Spleen (tissue), 11 donors: ENCODE measurements at regions not wholly inside any gene's neighbourhood (a gene's known extent, or its start where the extent isn't known, plus 50 kb on each side); places are given as distances from the start of the nearest gene placed in this dataset.

Experiments
- DNase-seq: peaks from one replicate; pipeline ENCODE4 v3.0.0-alpha.2; 2020
- H3K27ac ChIP-seq, 8 donors: fragments of 200-600 bp; sonication (generic) in 7 of 8; 1 replicate in 4 of 8; 2 replicates in 4 of 8; pipeline versions ENCODE4 v1.5.0 to v1.8.0; 2016 to 2021; ENCODE audit warnings: inconsistent platforms in 4 of 8, mild to moderate bottlenecking in 4 of 8, moderate library complexity in 1 of 8
- H3K27me3 ChIP-seq, 7 donors: fragments of 200-600 bp; sonication (generic) in 6 of 7; replicated peaks in 1 of 7; 1 replicate in 4 of 7; 2 replicates in 3 of 7; pipeline versions ENCODE4 v1.5.0 to v1.8.0; 2016 to 2021; ENCODE audit warnings: inconsistent platforms in 3 of 7, mild to moderate bottlenecking in 1 of 7
- H3K36me3 ChIP-seq, 6 donors: fragments of 200-600 bp; sonication (generic) in 5 of 6; 1 replicate in 4 of 6; 2 replicates in 2 of 6; pipeline versions ENCODE4 v1.5.0 to v1.8.0; 2016 to 2021; ENCODE audit warnings: inconsistent platforms in 2 of 6
- H3K4me1 ChIP-seq, 6 donors: fragments of 200-600 bp; sonication (generic) in 5 of 6; 1 replicate in 3 of 6; 2 replicates in 3 of 6; pipeline versions ENCODE4 v1.5.0 to v1.8.0; 2016 to 2021; ENCODE audit warnings: inconsistent platforms in 3 of 6
- H3K4me3 ChIP-seq, 8 donors: fragments of 200-600 bp; sonication (generic) in 7 of 8; 1 replicate in 4 of 8; 2 replicates in 4 of 8; pipeline versions ENCODE4 v1.5.0 to v1.8.0; 2016 to 2021; ENCODE audit warnings: inconsistent platforms in 4 of 8, mild to moderate bottlenecking in 4 of 8, moderate library complexity in 2 of 8
- H3K9me3 ChIP-seq, 8 donors: fragments of 200-600 bp; sonication (generic) in 7 of 8; 1 replicate in 4 of 8; 2 replicates in 4 of 8; pipeline versions ENCODE4 v1.5.0 to v1.8.0; 2016 to 2021; ENCODE audit warnings: inconsistent platforms in 4 of 8
- POLR2A ChIP-seq, 3 donors: fragments of 450-650 bp; IDR thresholded peaks; one replicate each; pipeline ENCODE4 v1.5.1; 2017; ENCODE audit warnings: antibody characterized with exemption in 3 of 3, mild to moderate bottlenecking in 1 of 3
- POLR2AphosphoS5 ChIP-seq, 3 donors: sonication (generic); formaldehyde crosslinking; IDR thresholded peaks; one replicate each; pipeline ENCODE4 v1.5.1; 2017; ENCODE audit warnings: antibody characterized with exemption in 3 of 3
- WGBS, 5 donors: extraction: QIAGEN DNeasy Blood & Tissue Kit in 3 of 5; methylation state at CpG; one replicate each; pipeline versions ENCODE4 v1.1.5 to v1.1.7; 2013 to 2018; 5-methylcytosine and 5-hydroxymethylcytosine counted together
- intact Hi-C: fragments of 100-400 bp; cut with DNase I; formaldehyde crosslinking; loops from one replicate; pipeline ENCODE4 v1.15.0; 2023; ENCODE audit warnings: low total_unique reads
- TF ChIP-seq, protein P1 (sequence below), 11 experiments: fragments of 200-600 bp in 7 of 11; fragments of 450-650 bp in 4 of 11; sonication (generic) in 4 of 11; IDR thresholded peaks in 8 of 11; conservative IDR thresholded peaks in 3 of 11; 1 replicate in 7 of 11; 2 replicates in 4 of 11; pipeline versions ENCODE4 v1.4.0 to v1.8.0; 2016 to 2021; ENCODE audit warnings: antibody characterized with exemption in 11 of 11, inconsistent platforms in 4 of 11, mild to moderate bottlenecking in 1 of 11
- donor health status: healthy with polysubstance abuse.
- donor health status: DM: no; HTN: no; CAD: no; lungs with moderate emphysema.
- donor health status: DM: no; HTN: no; CAD: no.
- donor health status: Bipolar disorder and iron deficiency.
- donor health status: healthy.
- donor health status: DM: no; HTN: no; CAD: no.
- donor health status: DM: yes; HTN: yes; CAD: no.

DNA sequence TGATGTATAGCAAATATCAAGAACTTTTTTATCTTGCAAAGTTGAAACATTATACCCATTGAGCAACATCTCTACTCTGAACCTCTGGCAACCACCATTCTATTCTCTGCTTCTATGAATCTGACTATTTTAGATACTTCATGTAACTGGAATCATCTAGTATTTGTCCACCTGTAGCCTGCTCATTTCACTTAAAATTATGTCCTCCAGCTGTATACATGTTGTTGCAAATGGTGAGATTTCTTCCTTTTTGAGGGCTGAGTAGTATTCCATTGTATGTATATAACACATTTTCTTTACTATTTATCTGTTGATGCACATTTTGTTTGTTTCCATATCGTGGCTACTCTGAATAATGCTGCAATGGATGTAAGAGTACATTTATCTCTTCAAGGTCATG is 476.3 kb upstream of the LRRC4C start:
- DNase-seq = no peak
- H3K27me3 ChIP-seq = no peaks in the 10 kb centered on the region
- TF ChIP-seq POLR2A (IDR thresholded peaks at IDR 0.05) (no peak), POLR2AphosphoS5 (IDR thresholded peaks at IDR 0.05) (no peak)
- TF ChIP-seq, protein P1, sequence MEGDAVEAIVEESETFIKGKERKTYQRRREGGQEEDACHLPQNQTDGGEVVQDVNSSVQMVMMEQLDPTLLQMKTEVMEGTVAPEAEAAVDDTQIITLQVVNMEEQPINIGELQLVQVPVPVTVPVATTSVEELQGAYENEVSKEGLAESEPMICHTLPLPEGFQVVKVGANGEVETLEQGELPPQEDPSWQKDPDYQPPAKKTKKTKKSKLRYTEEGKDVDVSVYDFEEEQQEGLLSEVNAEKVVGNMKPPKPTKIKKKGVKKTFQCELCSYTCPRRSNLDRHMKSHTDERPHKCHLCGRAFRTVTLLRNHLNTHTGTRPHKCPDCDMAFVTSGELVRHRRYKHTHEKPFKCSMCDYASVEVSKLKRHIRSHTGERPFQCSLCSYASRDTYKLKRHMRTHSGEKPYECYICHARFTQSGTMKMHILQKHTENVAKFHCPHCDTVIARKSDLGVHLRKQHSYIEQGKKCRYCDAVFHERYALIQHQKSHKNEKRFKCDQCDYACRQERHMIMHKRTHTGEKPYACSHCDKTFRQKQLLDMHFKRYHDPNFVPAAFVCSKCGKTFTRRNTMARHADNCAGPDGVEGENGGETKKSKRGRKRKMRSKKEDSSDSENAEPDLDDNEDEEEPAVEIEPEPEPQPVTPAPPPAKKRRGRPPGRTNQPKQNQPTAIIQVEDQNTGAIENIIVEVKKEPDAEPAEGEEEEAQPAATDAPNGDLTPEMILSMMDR (IDR thresholded peaks at IDR 0.05 in 8 of 11, conservative IDR thresholded peaks at IDR 0.05 in 3 of 11) = no peak

GRCh38 chr11:41943656-41944055 is 484.2 kb upstream of the LRRC4C start:
- DNase-seq = no peak
- WGBS, 5 donors = 33 to 53% (median 45%) methylated on average over 3 of the region's 3 CpGs

More for the DNA sequence above, 476.3 kb upstream of the LRRC4C start:
- Histone ChIP-seq H3K4me1 (no peaks in the 10 kb centered on the region), H3K4me3 (no peak overlapping the region), H3K36me3 (no peaks in the 10 kb centered on the region), H3K27ac (no peak overlapping the region), H3K9me3 (peaks cover 0 to 17% (median 9%) of the 10 kb centered on the region in 8 donors)
- intact Hi-C loops = no loop called here
- 50 to 89% (median 66%) methylated on average over 1 of the region's 1 CpG for WGBS, 5 donors

GRCh38 chr11:41947392-41947791 is 487.9 kb upstream of the LRRC4C start:
- intact Hi-C loops = no loop called here
- TF ChIP-seq, protein P1 (IDR thresholded peaks at IDR 0.05 in 8 of 11, conservative IDR thresholded peaks at IDR 0.05 in 3 of 11) = no peak
- TF ChIP-seq POLR2AphosphoS5 (IDR thresholded peaks at IDR 0.05) = no peak
- no peak for TF ChIP-seq POLR2A (IDR thresholded peaks at IDR 0.05)
- peaks cover 0 to 5% (median 0%) of the 10 kb centered on the region in 6 donors for H3K4me1 ChIP-seq
- H3K4me3 ChIP-seq = no peak overlapping the region
- no peak overlapping the region for H3K27ac ChIP-seq
- H3K9me3 ChIP-seq = peaks cover 0 to 15% (median 0%) of the 10 kb centered on the region in 8 donors
- no peaks in the 10 kb centered on the region for H3K27me3 ChIP-seq
- no peak for DNase-seq
- H3K36me3 ChIP-seq = no peaks in the 10 kb centered on the region
- WGBS, 5 donors = 70 to 85% (median 81%) methylated on average over 10 to 12 of the region's 12 CpGs

More at GRCh38 chr11:41943656-41944055, 484.2 kb upstream of the LRRC4C start:
- intact Hi-C loops = no loop called here
- no peak for TF ChIP-seq POLR2A (IDR thresholded peaks at IDR 0.05)
- TF ChIP-seq, protein P1 (IDR thresholded peaks at IDR 0.05 in 8 of 11, conservative IDR thresholded peaks at IDR 0.05 in 3 of 11) = no peak
- TF ChIP-seq POLR2AphosphoS5 (IDR thresholded peaks at IDR 0.05) = no peak
- Histone ChIP-seq H3K27ac (no peak overlapping the region), H3K9me3 (peaks cover 0 to 21% (median 9%) of the 10 kb centered on the region in 8 donors), H3K4me1 (peaks cover 0 to 5% (median 0%) of the 10 kb centered on the region in 6 donors), H3K4me3 (no peak overlapping the region), H3K27me3 (no peaks in the 10 kb centered on the region), H3K36me3 (no peaks in the 10 kb centered on the region)

GRCh38 chr11:41950470-41951143 is 491.2 kb upstream of the LRRC4C start:
- intact Hi-C loops = no loop called here
- TF ChIP-seq POLR2A (IDR thresholded peaks at IDR 0.05) (no peak), POLR2AphosphoS5 (IDR thresholded peaks at IDR 0.05) (no peak)
- TF ChIP-seq, protein P1 (IDR thresholded peaks at IDR 0.05 in 8 of 11, conservative IDR thresholded peaks at IDR 0.05 in 3 of 11) = no peak
- no peak for DNase-seq

More at GRCh38 chr11:41950470-41951143, 491.2 kb upstream of the LRRC4C start:
- Histone ChIP-seq H3K4me1 (no peaks in the 10 kb centered on the region), H3K36me3 (no peaks in the 10 kb centered on the region), H3K9me3 (peaks cover 0 to 12% (median under 1%) of the 10 kb centered on the region in 8 donors), H3K27ac (no peak overlapping the region), H3K27me3 (no peaks in the 10 kb centered on the region), H3K4me3 (no peak overlapping the region)
- WGBS, 5 donors = 84 to 93% (median 86%) methylated on average over 4 of the region's 4 CpGs
